Activated CD4-positive, alpha-beta T cell treated with anti-CD3 and anti-CD28 coated beads for 4 hours (primary cell): ENCODE measurements at regions not wholly inside any gene's neighbourhood (a gene's known extent, or its start where the extent isn't known, plus 50 kb on each side); places are given as distances from the start of the nearest gene placed in this dataset.

Source experiments
- DNase-seq, 2 donors: peaks; one replicate each; pipeline ENCODE4 v3.0.0-alpha.2; 2020

DNA sequence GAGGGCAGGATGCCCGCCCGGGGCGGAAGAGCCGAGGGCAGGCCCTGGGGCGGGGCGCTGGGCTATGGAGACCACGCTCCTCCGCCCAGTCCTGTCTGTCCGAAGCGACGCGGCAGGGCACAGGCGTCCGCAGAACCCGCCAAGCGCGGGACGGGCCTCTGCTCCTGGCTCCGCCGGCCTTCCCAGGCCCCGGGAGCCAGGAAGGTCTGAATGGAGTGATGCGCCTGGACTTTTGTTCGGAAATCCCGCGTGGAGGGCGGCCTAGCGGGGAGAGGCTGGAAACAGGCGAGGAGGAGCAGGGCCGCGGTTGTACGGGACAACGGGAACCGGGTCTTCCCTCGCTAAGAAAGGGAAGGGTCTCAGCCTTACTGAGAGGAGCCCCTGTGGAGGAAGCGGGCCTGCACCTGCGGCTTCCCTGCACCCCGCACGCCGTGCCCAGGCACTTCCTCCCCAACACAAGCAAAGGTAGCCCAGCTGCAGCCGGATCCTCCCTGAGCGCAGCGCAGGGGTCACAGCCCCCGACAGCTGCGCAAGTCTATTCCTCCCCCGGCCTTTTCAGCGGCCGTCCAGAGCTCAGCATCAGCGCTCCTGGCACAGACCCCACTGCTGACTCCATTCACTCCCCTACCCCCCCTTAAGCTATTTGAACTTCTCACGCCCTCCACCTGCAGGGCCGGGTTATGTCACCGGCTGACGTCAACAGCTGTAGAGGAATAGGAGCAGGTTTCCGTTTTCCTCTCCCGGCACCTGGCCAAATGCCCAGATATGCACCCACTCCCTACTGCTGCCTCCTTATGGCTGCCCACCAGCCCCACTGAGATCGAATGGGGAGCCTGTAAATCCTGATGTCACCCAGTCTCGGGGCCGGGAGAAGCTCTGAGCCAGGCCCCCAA, 143.2 kb upstream of the RET start:
- peak; percentile 12 to 23 for DNase-seq

DNA sequence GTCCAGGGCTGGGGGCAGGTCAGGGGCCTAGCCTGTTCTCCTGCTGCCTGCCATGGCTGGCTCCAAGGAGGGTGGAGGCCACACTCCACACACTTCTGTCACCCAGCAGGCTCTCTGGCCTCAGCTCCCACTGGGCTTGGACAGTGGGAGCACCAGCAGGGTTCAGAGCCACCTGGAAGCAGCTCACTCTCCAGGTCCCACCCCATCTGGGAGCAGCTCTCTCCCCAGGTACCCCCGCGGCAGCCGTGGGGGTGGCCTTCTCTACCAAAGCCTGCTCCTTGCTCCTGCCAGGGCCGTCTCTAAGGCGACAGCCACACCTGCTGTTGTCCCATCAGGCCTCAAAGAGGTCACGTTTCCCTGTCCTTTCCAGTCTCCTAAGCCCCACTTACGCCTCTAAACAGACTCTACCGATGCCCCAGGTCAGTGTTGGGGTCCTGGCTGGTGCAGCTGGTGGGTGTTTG, 142.5 kb upstream of the RET start:
- DNase-seq: no peak

DNA sequence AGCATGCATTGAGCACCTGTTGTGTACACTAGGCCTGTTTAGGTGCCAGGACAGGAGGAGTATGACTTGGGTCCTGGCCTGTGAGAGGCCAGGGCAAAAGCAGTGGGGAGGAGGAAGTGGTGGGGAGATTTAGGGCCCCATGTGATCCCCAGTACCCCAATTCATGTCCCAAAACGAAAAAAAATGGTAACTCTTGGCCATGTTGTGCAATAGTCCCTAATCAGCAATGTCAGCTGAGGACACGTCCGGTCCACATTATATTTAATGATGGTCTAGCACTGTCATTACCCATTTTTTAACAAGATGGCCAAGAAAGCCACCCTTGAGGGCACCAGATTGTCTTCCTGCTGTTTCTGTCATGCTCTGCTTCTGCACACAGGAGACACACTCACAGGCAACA, 142.0 kb upstream of the RET start:
- DNase-seq: no peak

DNA sequence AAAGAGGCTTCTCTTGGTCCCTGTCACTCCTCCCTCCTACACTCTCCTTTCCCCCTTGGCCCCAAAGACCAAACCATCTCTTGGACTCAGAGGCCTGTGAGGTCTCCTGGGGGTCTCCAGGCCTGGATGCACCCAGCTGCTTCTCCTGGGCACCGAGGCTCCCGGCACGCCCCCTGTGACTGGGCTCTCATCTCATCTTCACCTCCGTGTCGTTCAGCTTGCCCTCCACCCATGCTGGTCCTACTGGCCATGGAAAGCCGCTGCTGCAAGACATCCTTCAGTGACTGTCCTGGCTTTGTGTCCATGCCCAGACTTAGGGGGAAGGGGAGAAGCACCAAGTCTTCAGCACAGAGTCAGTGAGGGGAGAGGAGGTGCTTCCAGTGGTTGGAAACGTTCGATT, 141.4 kb upstream of the RET start:
- no peak for DNase-seq

DNA sequence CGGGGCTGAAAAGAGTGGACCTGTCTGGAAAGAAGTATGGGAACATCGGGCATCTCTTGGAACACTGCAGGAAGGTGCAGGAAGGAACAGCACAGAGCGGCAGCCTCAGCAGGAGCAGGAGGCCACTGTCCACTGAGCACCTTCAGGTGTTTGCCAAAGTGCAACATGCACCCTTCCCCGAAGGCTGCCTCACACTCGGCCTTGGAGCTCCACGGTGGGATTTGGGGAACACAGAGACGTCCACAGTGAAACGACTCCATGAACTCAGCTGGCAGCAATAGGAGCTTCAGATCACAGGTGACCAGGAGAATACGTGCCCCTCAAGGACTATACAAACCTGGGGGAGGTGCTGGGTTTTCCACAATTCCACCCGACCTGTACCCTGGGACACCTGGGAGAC, 140.3 kb upstream of the RET start:
- DNase-seq: no peak

DNA sequence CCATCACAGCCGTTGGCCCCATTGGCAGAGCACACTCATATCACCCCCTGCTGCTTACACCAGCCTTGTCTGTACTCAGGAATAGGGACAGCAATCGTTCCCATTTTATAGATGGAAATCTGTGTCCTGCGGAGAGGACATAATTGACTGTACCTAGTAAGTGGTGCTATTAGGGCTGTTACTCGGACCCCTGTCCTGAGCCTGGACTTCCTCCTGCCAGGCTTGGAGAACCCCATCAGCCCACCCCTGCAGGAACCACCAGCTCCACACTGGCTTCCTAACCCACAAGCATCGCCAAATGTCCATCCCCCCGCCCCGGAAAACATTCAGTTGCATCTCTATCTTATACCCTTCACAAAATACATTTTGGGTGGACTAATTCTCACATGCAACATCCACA, 139.8 kb upstream of the RET start:
- DNase-seq: no peak

DNA sequence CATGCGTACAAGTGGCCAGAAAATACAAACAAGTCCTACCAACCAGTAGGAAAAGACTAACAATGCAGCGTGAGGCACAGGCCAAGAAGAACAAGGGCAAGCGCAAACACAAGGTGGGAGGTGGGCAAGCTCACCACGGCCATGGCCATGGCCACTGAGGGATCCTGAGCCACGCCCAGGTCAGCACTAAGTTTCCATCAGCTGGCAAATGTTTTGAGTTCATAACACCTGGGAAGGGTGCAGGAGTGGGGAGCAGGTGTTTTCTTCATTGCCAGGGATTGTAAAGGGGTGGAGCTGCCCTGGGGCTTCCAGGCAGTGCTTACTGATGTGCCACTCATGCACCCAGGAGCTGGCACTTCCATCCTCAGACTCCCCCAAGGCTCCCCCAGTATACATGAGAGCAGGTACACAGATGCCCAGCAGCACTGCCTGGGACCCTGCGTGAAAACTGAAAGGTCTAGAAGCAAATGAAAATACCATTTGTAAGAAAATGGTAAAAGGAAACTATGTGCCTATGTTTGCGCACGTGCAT, 139.2 kb upstream of the RET start:
- DNase-seq: no peak

DNA sequence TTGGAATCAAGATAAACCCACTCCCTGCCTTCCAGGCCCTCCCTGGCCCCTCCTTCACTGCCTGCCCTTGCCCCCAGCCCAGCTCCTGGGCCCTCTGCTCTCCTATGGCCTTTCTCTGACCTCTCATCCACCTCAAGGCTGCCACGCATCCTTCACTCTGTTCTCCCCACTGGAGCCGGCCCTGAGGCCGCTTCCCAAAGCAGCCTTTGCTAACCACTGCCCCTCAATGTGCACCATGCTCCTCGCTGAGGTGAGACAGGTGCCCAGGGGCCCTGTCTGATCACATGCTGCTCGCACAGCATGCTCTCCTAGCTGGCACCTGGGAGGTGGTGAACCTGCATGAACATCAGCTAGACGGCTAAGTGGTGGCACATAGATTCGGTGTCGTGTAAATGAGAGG, 138.5 kb upstream of the RET start:
- DNase-seq: no peak

DNA sequence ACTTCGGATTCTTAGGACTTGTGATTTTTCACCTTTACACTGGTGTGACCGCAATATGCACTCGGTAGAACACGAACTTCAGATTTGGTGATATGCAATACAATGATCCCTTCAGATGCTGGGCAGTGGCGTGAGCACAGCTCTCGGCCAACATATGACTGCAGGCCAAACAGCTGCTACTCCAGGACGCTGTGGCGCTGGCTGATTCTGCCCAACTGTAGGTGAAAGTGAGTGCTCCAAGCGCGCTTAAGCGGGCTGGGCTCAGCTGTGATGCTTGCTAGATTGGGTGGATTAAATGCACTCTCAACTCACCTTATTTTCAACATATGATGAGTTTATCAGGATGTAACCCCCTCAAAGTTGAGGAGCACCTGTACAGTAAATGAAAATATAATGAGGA, 137.6 kb upstream of the RET start:
- DNase-seq: no peak

DNA sequence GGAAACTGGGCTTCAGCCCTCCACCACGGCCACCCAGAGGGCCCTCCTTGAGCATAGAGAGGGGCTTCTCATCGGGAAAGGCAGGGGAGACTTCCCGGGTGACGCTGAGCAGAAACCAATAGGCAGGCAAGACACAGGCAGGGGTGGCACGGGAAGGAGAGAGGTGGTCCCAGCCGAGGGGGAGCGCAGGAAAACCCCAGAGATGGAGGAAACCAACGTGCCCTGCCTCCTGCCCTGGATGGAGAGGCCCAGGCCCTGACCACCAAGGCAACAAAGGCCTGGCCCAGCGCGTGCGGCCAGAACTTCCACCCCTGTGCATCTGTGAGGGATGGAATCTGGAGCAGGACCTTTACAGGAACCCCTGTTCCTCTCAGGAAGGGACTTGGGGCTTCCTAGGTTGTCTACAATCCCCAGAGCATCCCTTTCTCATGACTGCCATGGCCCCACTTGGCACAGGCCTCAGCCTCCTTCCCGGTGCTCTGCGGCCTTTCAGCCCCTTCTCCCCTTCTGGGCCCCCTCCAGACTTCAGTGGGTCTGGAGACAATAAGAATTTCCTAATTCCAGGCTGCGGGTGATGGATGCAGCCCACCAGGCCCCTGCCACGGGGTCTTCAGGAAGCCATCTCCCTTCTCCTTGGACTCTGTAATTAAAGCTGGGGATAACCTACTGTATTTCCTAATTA, 137.0 kb upstream of the RET start:
- no peak for DNase-seq

DNA sequence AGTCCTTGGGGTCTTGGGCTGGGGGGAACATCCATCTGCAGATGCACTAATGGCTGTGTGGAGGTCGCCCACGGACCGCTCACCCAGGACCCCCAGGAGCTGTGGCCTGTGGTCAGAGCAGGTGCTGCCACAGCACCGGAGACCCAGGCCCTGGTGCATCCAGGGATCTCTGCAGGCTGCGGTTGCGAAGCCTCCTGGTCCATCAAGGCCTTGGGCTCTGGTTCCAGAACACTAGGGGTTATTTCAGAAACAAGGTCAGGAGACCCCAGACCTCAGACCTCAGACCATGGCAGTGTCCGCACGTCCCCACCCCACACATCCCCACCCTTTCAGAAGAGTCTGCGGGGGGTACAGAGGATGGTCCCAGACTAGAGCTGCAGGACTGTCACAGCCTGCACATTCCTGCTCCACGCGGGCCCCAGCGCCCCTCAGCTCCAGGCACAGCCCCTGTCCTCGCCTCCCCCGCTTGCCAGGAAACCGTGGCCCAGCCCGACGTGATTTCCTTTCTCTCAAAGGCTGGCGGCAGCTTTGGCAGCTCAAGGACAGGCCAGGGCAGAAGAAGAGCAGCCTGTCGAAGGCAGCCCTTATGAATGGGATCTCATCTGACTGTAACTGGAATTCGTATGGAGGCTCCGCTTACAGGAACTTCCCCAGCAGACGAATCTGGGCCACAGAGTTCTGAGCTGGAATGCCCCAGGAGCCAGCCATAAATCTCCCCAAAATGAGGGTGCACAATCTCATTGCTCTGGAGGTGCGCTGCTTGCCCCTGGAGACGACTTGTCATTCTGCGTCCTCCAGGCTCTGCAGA, 136.2 kb upstream of the RET start:
- DNase-seq: no peak

DNA sequence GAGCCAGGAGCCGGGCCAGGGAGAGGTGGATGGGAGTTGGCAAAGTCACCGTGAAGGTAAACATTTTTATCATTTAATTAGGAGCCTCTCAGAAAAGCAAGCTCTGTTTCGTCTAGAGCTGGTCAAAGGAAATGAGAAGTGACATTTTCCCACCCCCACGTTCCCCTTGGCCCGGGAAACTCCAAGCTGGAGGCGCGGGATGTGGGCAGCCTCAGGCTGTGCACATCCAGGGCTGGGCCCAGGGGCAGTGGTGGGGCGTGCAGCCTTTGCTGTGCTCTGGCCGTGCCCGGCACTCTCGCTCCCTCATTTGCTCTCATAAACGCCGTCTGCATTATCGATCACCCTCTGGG, 135.6 kb upstream of the RET start:
- no peak for DNase-seq

DNA sequence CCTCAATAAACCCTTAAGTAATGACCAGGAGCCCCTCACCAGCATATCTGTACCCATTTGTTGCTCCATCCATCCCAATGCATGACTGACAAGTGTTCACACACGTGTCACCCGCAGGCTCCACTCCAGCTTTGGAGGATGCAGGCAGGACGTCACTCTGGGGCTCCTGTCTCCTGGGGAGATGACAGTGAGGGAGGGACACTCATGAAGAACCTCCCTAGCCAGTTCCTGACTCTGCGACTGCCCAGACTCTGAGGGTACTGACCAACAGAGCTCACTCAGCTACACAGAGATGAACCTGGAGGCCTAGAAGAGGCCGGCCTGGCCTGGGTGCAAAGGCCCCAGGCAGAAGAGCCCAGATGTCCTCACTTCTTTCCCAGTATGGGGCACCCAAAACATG, 135.1 kb upstream of the RET start:
- no peak for DNase-seq

DNA sequence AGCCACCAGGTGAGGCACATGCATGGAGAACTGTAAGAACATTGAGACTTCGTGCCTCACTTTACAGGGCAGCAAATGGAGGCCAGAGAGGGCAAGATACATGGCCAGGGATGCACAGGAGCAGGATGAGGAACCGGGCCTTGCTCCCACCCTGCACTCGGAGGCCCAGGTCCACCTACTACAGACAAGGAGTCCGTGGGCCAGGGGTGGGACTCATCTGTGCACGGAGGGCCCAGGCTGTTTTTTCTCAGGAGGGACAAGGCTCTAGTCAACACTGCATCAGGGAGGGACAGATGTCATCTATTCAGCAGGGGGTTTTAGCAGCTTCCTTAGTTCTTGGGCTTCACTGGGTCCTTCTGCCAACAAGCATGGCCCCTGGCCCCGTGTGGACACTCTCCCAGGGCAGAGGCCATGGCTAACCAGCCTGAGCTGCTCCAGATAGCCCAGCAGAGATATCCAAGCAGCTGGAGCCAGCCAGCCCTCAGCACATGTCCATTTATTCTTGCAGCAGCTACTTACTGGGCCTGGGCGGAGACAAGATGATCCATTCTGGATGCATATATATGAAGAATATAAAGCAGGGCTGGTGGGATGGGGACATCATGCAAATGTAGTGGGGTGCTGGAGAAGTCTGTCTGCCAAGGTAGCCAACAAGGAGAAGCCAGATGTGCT, 134.5 kb upstream of the RET start:
- no peak for DNase-seq

DNA sequence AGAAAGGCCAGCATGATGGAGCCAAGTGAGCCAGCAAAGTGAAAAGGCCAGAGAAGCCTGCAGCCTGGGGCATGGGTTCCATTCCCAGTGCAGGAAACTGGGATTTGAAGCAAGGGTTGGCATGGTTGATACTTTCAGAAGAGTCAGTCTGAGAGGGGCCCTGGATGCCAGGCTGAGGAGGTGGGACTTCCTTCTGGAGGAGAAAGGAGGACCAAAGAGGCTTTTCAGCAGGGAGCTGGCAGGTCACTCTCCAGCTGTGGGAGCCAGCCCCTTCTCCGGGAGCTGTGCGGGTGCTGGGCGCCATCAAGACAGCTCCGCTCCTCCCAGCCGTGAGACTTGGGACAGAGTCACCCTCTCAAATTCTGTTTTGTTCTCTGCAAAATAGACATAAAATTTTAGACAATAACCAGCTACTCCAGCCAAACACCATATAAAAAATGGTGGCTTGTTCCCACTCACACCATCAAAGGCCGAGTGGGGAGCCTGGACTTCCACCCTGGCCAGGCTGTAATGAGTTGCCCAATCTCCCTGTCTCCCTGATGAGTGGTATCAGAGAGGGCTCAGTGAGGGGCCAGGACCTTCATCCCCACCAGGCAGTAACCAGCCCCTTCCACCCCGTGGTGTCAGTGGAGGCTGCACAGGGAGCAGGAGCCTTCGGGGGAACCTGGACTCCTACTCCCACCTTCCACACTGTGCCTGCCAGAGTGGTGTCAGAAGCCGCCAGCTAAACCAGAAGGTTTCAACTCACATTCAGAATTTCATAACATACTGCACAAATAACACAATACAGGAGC, 133.6 kb upstream of the RET start:
- DNase-seq: no peak

DNA sequence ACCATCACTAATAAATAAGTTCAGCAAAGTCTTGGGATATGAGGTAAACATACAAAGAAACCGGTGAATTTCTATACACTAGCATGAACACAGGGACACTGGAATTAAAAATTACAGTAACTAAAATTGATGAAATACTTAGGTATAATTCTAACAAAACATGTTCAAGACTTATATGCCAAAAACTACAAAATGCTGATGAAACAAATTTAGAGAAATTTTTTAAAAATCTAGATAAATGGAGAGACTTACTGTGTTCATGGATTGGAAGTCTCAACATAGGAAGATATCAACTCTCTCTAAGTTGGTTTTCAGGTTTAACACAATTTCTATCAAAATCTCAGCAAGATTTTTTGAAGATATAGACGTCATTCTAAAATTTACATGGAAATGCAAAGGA, 128.8 kb upstream of the RET start:
- no peak for DNase-seq

DNA sequence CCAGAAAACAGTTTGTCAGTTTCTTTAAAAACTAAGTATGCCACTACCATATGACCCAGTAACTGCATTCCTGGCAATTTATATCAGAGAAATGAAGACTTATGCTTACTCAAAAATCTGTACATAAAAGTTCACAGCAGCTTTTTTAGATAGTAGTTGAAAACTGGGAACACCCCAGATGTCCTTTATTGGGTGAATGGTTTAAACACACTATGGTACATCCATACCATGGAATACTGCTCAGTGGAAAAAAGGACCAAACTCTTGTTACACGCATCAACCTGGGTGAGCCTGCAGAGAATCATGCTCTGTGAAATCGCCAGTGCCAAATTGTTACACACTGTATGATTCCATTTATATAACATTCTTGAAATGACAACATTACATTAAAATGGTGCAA, 127.6 kb upstream of the RET start:
- no peak for DNase-seq

DNA sequence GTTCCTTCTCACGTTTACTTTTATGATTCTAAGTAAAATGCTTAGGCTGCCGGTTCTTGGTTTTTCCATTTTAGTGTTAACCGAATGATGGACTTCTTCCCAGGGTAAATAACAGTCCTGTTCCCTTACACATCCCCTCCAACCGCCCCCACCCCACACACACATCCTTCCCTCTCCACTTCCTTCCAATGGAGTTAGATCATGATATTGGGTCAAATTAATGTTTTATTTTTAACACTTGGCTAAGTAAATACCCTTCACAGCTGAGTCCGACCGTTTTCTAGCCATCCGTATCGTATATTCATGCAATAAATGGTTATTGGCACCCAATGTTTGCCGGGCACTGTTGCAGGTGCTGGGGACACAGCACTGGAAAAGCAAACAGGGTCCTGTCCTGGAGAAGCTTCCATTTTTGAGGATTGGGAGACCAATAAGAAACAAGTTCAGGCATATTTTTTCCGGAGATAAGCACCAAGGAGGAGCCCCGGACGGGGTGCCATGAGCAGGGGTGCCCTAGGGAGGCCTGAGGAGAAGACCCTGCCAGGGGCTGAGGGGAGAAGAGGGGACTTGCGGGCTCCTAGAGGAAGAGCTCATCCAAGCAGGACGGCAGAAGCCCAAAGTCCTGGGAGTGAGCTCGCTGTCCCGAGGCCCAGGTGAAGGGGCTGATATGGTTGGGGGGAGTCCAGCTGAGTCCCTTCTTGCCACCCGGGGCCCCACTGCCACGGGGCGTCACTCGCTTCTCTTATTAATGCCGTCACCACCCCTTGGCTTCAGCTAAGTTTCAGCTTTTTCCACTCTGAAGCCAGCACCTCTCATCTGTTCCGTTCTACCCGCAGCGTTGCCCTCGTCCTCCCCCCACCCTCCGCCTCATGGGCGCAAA, 126.0 kb upstream of the RET start:
- DNase-seq: no peak

DNA sequence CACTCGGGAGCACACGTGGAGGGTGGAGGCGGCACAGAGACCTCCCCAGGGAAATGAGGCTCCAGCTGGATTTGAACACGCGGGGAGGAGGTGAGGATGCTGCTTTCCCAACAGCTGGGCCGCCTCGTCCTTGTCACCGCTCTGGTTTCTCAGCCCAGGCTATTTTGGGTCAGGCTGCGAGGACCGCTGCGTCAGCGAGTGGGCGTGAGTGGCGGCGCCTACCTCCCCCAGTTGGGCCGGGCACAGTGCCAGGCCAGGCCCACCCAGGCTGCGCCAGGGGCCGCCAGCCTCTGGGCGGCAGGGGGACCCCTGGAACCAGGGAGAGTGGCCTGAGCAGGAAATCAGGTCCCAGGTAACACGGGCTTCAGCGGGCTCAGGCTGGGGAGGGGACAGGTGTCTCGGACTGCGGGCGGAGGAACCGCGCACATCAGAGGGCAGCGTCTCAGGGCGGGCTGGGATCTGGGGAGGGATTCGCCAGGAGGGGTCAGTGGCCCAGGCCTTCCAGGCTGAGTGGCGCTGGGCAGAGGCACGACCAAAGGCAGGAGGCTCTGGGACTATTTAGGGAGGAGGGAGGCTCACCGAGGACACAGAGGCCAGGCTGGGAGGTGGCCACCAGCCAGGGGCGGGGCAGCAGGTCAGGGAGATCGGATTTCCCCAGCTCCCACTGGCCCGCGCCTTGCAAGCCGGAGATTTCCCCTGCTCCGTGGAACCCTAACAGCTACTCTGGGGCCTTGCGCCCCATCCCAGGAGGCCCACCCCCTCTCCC, 125.2 kb upstream of the RET start:
- no peak for DNase-seq

DNA sequence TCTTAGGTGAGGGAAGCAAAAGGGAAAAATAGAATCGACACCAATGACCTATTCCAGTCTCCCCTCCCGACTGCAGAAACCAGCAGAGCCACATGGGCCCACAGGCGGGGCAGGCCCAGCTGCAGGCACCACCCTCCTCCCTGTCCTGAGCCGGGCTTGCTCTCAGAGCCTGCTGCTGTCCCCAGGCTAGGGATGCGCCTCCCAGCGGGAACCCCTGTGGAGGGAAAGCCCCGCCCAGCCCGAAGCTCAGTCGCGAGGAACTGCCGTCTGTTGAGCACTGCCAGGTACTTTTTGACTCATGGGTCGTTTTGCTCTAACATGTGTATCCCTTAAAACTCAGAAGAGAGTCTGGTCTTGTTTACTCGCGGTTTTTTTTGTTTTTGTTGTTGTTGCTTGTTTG, 124.5 kb upstream of the RET start:
- no peak for DNase-seq
